ENCODE measurements at regions not wholly inside any gene's neighbourhood (a gene's known extent, or its start where the extent isn't known, plus 50 kb on each side); places are given as distances from the start of the nearest gene placed in this dataset.
"Not testable (repeated sequence)": the region's sequence is repeated elsewhere in the genome, so short reads cannot be mapped to it uniquely, and the experiment has no call there.

DNA sequence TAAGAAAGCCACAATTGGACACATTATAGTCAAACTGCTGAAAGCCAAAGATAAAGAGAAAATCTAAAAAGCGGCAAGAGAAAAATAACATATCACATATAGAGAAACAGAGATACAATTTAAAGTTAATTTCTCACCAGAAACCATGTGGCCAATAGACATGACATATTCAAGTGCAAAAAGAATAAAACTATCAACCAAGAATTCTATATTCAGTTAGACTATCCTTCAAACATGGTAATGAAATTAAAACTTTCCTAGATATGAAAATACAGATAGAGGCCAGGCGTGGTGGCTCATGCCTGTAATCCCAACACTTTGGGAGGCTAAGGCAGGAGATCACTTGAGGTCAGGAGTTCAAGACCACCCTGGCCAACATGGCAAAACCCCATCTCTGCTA lies 129.1 kb upstream of the RNF32 start:
- DNase-seq, result no peak

DNA sequence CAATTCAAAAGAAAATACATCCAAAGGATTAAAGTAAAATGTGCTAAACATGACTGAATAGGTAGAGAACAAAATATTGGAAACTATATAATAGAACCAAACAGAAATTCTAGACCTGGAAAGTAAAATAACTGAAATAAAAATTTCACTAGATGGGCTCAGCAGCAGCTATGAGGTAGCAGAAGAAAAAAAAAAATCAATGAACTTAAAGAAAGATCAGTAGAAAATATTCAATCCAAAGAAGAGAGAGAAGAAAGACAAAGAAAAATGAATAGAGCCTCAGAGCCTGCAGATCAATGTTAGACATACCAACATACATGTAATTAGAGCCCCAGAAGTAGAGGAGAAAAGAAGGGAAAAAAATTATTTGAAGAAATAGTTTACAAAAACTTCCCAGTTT lies 129.6 kb upstream of the RNF32 start:
- no peak for DNase-seq

DNA sequence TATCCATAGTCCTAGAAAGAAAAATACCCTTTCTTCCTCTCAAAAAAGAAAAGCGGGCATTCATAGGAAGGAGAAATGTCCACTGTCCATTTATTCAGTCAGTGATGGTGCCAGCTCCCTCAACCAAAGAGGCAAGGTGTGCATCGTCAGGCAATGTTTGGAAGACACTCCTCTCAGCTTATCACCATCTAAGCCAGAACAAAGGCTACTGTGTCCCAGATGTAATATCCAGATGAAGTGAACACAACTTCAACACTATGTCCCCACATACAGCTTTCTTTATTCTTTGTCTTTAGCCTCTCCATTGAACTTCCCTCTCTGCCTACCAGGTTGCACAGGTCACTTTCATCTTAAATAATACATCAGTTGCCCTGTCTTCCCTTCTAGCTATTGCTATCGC lies 131.4 kb upstream of the RNF32 start:
- DNase-seq, result no peak

DNA sequence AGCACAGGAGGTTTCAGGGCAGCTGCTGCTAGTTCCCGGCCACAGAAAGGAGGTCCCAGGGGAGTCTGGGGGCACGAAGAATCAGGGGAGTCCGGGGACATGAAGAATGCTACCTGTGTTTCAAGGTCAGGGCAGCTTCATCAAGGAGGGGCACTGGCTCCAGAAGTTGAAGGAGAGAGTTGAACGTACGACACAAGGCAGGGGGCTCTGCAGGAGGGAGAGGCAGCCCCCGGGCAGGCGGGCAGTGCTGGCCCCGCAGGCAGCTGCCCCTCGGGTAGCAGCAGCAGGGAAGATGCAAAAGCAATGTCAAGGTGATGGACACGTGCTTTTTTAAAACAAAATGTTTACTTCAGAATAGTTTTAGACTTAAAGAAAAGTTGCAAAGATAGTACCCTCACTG lies 134.7 kb upstream of the RNF32 start:
- DNase-seq, result no peak

DNA sequence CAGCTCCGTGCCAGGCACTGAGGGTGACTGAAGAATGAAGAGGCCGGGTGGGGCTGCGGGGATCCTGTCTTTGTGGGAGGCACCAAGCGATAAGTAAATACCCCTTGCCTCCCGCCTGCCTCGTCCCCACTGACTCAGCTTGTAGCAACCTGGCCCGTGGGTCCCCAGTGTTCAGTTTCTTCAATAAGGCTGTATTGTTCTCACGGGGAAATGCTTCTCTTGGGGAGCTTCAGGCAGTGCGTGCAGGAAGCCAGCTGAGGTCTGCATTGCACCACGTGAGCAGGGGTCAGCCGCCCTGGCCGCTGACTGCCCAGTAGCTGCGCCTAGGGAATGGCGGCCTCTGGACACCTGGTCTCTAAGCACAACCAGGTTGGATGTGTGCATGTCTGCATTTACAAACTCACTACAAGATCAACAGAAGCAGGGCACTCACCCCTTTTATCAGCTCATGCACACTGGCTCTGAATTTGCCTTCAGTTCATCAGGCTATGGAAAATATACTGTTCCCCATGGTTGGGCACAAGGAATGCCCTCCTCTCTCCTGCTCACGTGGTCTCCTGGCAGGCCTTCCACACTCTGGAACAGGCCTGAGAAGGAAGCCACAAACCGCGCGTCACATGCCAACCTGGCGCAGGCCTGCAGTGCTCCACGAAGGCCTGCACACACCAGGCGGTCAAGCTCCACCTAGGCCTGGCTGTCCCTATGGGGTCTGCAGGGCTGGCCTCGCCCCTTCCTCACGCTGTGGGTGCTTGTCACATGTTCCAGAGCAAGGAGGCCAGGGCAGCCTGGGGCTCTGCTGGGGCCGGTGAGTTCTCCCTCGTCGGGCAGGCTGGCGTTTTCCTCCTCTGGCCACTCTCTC lies 135.7 kb upstream of the RNF32 start:
- DNase-seq, result no peak

DNA sequence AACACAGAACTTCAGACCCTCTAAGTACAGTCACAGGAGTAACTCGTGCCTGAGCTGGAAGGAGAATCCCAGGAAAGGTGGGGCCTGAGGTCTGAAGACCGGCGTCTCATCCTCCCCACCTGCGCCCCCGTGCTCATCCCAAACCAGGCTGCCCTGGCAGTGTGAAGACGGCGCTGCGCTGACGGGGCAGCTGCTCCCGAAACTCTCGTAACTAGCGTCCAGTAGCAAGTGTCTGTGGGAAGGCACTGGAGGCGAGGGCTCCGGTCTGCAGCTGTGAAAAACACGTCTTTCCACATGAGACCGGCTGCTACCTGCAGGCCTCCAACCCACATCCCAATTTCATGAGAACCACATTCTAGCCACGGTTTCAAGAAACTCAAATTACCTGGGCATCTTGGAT lies 136.6 kb upstream of the RNF32 start:
- DNase-seq, result no peak

DNA sequence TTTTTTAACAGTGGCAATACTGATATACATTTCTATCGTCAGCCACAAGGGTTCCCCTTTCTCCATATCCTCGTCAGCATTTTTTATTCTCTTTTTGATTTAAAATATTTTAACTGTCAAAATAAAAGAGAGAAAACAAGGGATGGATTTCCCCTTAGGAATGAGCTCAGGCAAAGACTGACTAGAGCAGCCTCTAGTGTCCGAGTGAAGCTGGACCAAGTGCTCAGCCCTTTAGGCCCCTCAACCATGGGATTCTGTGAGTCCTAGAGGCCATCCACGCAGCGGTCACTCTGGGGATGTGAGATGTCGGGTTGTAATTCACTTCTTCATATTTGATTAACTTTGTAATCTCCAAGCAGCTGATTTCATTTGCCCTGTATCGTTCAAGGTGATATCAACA lies 137.4 kb upstream of the RNF32 start:
- DNase-seq, result no peak

DNA sequence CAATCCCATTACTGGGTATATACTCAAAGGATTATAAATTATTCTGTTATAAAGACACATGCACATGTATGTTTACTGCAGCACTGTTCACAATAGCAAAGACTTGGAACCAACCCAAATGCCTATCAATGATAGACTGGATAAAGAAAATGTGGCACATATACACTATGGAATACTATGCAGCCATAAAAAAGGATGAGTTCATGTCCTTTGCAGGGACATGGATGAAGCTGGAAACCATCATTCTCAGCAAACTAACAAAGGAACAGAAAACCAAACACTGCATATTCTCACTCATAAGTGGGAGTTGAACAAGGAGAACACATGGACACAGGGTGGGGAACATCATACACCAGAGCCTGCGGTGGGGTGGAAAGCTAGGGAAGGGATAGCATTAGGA lies 138.8 kb upstream of the RNF32 start:
- not testable (repeated sequence) for DNase-seq

DNA sequence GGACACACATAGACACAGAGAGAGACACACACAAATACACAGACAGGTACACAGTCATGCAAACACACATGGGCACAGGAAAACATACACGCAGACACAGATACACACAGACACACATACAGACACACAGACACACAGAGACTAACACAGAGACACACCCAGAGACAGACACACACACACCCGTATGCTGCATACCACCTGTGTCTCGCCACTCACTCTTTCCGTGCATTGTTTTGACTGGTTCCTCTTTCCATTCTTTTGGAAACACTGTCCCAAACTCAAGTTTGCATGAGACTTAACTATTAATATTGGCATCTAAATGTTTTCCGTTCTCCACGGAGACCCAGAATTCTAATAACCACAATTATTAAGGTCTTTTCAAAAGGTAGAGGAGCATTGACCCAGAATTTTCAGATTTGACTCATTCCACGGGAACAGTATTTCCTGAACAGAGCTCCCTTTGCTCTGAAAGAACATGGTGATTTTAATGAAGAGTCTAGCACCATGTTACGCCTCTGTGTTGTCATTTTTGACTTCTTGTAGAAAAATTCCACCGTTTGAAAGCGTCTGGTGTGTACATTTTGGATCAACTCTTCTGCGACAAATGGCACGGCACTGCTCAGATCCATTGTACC lies 141.2 kb upstream of the RNF32 start:
- DNase-seq, result no peak

DNA sequence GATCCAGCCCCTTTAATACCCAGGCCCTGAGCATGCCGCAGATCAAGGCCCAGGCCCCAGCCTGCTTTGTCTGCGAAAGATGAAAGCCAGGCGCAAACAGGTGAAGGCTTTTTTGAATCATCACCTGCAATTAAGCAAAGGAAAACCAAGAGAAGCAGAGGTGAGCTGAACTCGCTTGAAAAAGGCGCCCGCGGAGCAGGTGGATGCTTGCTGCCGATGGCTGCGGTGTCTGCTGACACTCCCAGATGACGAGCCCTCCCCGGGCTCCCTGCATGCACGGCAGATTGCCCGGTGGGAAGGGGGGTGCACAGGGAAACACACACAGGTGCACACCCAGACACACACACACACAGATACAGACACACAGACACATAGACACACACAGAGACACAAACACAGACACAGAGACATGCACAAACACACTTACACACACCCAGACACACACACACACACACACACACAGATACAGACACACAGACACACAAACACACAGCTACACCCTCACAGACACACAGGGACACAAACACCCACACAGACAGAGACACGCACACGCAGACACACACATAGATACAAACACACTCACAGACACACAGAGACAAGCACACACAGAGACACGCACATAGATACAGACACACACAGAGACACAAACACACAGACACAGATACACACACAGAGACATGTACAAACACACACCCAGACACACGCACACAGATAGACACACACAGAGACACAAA lies 142.6 kb upstream of the RNF32 start:
- DNase-seq, result no peak

DNA sequence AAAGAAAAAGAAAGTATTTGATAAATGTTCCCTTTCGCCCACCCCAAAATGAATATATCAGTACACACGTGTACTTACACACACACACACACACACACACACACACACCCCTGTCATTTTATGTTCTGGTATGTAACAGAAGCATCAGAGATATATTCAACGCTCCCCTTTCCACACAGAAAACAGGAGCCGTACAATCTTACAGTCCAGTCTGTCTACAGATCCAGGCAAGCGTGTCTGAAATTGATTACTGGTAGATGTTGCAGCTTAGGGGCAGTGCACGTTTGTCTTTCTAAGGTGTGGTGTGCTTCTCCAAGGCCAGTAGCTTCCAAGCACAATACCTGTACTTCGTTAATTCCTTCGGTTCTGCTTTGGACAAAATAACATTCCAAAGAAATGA lies 143.7 kb upstream of the RNF32 start:
- DNase-seq, result no peak

DNA sequence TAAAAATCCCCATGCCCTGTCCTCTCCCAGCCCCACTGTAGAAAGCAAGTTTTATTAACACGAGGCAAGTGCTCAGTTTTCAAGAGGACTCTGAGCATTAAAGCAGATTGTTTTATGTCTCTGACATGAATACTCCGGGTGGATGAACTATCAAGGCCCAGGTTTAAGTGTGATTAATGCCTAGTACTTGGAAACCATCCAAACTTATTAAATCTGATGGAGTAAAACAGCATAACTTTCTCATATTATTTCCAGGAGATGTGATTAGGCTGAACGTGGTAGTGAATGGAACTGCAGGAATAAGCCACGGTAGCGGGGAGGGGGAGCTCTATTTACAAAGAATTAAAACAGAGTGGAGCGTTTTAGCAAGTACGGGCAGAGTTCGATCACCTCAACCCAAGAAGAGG lies 144.2 kb upstream of the RNF32 start:
- no peak for DNase-seq

DNA sequence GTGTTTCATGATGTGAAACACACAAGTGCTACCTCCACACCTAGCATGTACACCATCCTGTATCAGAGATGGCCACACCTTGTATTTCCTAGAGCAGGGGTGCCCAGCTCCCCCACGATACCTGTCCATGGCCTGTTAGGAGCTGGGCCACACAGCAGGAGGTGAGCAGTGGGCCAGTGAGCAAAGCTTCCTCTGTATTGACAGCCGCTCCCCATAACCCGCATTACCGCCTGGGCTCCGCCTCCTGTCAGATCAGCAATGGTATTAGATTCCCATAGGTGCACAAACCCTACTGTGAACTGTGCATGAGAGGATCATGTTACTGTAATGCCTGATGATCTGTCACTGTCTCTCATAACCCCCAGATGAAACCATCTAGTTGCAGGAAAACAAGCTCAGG lies 145.6 kb upstream of the RNF32 start:
- no peak for DNase-seq

DNA sequence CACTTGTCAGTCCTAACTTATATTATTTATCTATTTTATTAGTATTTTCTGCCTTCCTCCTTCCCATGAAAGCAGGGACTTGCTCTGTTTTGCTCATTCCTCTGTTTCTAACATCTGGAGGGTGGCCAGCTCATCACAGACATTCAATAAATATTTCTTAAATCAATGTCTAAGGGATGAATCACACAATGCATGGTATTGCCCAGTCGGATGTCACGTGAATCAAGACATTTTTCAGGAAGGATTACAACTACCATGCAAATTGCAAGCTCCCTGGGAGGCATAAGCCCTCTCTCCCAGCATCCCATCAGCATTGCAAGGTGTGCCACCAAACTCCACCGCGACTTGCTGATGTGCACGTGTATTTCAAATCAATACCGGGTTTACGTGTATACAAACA lies 146.6 kb upstream of the RNF32 start:
- DNase-seq, result no peak

DNA sequence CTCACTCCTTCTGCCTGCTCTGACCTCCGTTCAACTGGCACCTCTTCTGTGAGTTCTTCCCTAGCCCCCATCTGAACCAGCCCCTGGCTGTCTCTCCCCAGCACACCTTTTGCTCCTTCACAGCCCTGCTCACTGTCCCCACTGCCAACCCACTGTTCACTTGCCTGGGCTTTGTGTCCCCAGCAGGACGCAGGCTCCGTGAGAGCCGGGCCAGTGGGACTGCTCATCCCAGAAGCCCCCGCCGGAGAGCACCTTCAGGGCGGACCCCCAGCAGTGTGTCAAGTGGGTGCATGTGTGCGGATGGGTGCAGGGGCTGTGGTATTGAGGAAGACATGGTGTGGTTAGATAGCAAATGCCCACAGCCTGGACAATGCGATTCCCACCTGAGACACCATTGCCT lies 148.4 kb upstream of the RNF32 start:
- DNase-seq, result no peak

DNA sequence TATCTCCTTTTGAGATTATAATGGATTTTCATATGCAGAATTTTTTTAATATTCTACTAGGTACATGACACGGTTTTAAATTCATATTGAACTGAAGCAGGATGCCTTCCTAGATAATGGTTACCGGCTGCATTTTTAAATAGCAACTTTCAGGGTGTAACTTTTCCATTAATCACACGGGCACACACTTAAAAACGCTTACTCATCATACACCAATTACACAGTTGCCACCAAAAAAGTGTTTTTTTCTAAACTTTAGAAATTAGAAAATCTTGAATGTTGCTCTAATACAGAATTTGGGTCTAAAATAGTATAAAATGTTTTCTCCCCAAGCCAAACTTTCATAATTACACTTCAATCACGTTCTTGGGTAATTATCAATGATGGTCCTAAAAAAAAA lies 149.1 kb upstream of the RNF32 start:
- DNase-seq, result no peak

DNA sequence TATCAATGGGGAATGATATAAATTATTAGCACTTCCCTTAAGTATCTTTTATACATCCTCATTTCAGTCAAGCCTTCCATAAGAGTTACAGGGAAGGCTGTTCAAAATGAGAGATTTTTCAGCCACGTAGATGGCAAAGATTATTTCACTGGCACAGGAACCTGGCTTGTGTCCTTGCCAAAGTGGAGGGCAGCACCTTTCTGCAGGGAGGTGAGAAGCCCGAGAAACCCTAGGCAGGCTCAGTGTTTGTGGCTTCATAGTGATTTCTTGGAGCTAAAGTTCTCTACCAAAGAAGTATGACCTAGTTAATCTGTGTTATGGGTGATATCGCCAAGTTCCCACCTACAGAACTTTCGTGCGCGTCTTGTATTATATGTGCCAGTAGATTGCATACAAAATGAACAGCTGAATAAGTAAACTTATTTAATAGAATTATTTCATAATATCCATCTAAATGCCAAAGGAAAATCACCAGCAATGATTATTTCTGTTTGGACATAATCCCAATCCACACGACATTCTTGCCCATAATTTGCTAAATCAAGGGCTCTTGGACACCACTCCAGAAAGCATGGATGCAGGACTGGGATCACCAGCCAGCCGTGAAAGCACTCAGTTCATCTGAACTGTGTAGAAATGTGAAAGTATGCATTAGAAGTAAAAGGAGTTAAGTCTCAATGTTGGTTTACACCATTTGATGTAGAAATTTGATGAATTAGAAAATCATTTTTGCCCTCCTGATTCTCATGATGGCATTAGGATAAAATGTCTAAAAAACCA lies 150.4 kb upstream of the RNF32 start:
- DNase-seq, result no peak

DNA sequence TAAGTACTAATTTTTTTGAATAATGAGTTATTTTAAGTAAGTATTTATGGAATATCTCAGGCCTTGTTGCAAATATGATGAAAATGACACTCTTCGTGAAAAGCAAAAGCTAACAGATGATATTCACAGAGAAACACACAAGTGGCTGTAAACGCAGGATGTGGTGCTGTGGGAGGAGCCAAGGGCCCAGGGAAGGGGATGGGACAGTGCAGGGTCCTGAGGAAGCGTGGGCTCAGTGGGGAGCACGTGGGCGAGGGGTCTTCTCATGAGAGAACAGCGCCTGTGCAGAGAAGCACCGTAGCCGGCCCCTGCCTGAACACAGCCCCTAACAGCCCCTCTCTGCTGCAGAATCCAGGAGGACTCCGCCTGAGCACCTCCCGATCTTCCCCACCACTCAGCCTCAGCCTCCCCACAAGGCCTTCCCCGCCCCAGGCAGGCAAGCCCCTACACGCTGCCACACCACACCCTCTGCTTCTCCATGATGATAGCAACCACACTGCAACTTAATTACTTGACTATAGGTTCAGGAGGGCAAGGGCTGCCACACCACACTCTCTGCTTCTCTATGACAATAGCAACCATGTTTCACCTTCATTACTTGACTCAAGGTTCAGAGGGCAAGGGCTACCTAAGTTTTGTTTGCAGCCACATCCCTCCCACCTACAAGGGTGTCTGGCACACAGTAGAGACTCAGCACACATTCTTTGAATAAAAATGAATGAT lies 152.6 kb upstream of the RNF32 start:
- no peak for DNase-seq

DNA sequence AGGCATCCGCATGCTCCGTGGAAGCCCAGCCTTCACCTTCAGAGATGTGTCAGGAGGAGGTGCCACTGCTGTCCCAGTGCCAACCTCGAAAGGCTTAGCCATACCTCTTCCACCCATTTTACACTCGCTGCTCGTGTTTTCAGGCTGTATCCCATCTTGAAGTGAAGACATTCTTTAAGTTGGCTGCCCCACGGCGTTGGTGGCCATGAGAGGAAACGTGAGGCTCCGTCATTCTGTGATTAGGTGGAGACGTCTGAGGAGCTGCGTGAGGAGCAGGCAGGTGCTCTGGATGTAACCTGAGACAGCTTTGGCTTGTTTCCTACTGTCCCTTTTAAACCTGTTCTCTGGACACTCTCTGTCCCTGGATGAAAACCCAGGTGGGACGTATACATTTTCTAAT lies 159.9 kb upstream of the RNF32 start:
- DNase-seq, result no peak

DNA sequence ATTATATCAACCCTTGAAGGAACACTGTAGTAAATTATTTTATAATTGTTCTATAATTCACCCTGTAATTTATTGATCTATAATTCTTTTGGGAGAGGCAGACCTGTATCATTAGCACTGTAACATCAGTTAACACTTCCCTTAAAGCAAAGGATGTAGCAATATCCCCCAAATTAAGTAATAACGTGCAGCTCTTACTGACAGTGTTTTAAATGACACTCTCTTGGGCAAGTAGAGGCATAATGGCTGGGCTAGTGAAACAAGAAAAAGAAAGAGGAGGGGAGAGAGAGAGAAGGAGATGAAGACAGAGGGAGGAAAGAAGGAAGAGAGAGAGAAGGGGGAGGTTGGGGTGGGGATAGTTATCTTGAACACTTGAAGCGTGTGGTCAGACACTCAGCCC lies 161.0 kb upstream of the RNF32 start:
- no peak for DNase-seq

DNA sequence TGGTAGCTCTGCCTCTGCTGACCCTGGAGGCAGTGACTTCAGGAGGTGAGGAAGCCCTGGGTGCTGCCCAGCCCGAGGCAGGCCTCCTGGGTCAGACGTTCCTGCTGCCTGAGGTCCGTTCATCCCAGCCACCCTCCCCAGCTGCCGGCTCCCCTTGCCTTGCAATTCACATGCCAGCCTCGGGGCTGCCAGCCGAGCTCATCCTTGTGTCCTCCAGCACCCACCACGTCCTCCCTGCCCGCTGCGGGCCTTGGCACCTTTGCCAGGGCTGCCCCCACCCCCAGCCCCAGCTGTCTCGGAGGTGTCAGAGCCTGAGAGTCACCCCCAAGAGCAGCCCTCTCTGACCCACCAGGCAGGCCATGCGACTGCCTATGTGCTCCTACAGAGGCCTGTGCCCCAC lies 162.1 kb upstream of the RNF32 start:
- DNase-seq, result no peak

DNA sequence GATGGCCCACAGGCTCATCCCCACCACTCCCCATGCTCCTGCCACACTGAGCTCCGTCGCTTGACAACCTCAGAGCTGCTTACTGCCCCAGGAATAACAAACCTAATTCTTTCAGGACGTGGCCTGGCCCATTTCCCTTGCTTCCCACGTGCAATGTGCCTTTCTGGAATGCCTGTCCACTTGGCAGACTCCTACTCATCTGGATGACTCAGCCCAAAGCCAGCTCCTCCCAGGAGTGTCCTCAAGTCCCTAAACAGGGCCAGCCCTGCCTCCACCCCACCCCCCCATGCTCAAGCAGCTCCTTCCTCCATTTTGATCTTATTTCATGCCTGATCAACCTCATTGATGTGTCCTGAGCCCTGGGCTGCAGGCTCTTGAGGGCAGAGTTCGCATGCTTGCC lies 164.9 kb upstream of the RNF32 start:
- DNase-seq, result no peak

DNA sequence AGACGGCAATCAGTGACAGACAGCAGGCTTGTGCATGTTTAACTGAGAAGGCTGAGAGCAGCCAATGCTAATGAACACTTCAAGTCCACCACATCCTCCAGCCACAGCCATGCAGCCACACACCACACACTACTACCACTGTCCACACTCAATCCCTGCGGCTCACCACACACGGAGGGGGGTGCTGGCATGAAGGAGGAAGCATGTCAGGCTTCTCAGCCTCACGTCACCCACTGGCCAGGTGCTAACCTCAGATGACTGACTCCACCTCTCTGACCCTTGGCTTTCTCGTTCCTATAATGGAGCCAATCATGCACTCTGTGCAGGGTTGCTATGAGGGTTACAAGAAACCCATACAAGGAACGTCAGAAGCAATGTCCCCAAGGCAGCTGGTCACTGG lies 165.4 kb upstream of the RNF32 start:
- DNase-seq, result no peak
